HL-60 (cell line): ENCODE measurements at regions not wholly inside any gene's neighbourhood (a gene's known extent, or its start where the extent isn't known, plus 50 kb on each side); places are given as distances from the start of the nearest gene placed in this dataset.

Experiments
- GABPA ChIP-seq: IDR thresholded peaks from 2 replicates; pipeline ENCODE4 v1.6.1; 2012; ENCODE audit warnings: low read depth
- TF ChIP-seq, protein P1 (sequence below): IDR thresholded peaks from one replicate; pipeline ENCODE4 v1.5.1; 2011; ENCODE audit warnings: low read length, control low read depth, inconsistent platforms; ENCODE audit not compliant: insufficient read depth

DNA sequence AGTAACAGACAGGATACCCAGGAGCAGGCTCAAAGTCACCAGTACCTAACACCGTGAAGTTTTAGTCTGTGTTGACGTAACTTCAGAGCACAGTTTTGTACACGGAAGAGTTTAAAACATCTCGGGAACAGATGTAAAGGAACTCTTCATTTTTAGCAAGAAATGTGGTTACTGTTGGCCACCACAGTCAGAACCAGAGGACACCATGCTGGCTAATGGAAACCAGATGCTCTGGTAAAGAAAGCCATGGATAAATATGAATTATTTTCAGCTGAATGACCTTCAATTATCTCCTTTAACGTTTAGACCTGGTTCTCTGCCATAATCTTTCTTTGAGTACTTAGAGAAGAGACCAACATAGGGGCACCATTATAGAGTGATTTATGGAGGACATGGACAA is 115.9 kb downstream of the NTMT2 start:
- TF ChIP-seq, protein P1, sequence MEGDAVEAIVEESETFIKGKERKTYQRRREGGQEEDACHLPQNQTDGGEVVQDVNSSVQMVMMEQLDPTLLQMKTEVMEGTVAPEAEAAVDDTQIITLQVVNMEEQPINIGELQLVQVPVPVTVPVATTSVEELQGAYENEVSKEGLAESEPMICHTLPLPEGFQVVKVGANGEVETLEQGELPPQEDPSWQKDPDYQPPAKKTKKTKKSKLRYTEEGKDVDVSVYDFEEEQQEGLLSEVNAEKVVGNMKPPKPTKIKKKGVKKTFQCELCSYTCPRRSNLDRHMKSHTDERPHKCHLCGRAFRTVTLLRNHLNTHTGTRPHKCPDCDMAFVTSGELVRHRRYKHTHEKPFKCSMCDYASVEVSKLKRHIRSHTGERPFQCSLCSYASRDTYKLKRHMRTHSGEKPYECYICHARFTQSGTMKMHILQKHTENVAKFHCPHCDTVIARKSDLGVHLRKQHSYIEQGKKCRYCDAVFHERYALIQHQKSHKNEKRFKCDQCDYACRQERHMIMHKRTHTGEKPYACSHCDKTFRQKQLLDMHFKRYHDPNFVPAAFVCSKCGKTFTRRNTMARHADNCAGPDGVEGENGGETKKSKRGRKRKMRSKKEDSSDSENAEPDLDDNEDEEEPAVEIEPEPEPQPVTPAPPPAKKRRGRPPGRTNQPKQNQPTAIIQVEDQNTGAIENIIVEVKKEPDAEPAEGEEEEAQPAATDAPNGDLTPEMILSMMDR, result no peak
- TF ChIP-seq GABPA, result no peak
